Spleen (tissue), 11 donors: ENCODE measurements at regions not wholly inside any gene's neighbourhood (a gene's known extent, or its start where the extent isn't known, plus 50 kb on each side); places are given as distances from the start of the nearest gene placed in this dataset.

Experiments
- DNase-seq: peaks from one replicate; pipeline ENCODE4 v3.0.0-alpha.2; 2020
- H3K27ac ChIP-seq, 8 donors: fragments of 200-600 bp; sonication (generic) in 7 of 8; 1 replicate in 4 of 8; 2 replicates in 4 of 8; pipeline versions ENCODE4 v1.5.0 to v1.8.0; 2016 to 2021; ENCODE audit warnings: inconsistent platforms in 4 of 8, mild to moderate bottlenecking in 4 of 8, moderate library complexity in 1 of 8
- H3K27me3 ChIP-seq, 7 donors: fragments of 200-600 bp; sonication (generic) in 6 of 7; replicated peaks in 1 of 7; 1 replicate in 4 of 7; 2 replicates in 3 of 7; pipeline versions ENCODE4 v1.5.0 to v1.8.0; 2016 to 2021; ENCODE audit warnings: inconsistent platforms in 3 of 7, mild to moderate bottlenecking in 1 of 7
- H3K36me3 ChIP-seq, 6 donors: fragments of 200-600 bp; sonication (generic) in 5 of 6; 1 replicate in 4 of 6; 2 replicates in 2 of 6; pipeline versions ENCODE4 v1.5.0 to v1.8.0; 2016 to 2021; ENCODE audit warnings: inconsistent platforms in 2 of 6
- H3K4me1 ChIP-seq, 6 donors: fragments of 200-600 bp; sonication (generic) in 5 of 6; 1 replicate in 3 of 6; 2 replicates in 3 of 6; pipeline versions ENCODE4 v1.5.0 to v1.8.0; 2016 to 2021; ENCODE audit warnings: inconsistent platforms in 3 of 6
- H3K4me3 ChIP-seq, 8 donors: fragments of 200-600 bp; sonication (generic) in 7 of 8; 1 replicate in 4 of 8; 2 replicates in 4 of 8; pipeline versions ENCODE4 v1.5.0 to v1.8.0; 2016 to 2021; ENCODE audit warnings: inconsistent platforms in 4 of 8, mild to moderate bottlenecking in 4 of 8, moderate library complexity in 2 of 8
- H3K9me3 ChIP-seq, 8 donors: fragments of 200-600 bp; sonication (generic) in 7 of 8; 1 replicate in 4 of 8; 2 replicates in 4 of 8; pipeline versions ENCODE4 v1.5.0 to v1.8.0; 2016 to 2021; ENCODE audit warnings: inconsistent platforms in 4 of 8
- POLR2A ChIP-seq, 3 donors: fragments of 450-650 bp; IDR thresholded peaks; one replicate each; pipeline ENCODE4 v1.5.1; 2017; ENCODE audit warnings: antibody characterized with exemption in 3 of 3, mild to moderate bottlenecking in 1 of 3
- POLR2AphosphoS5 ChIP-seq, 3 donors: sonication (generic); formaldehyde crosslinking; IDR thresholded peaks; one replicate each; pipeline ENCODE4 v1.5.1; 2017; ENCODE audit warnings: antibody characterized with exemption in 3 of 3
- WGBS, 5 donors: extraction: QIAGEN DNeasy Blood & Tissue Kit in 3 of 5; methylation state at CpG; one replicate each; pipeline versions ENCODE4 v1.1.5 to v1.1.7; 2013 to 2018; 5-methylcytosine and 5-hydroxymethylcytosine counted together
- intact Hi-C: fragments of 100-400 bp; cut with DNase I; formaldehyde crosslinking; loops from one replicate; pipeline ENCODE4 v1.15.0; 2023; ENCODE audit warnings: low total_unique reads
- TF ChIP-seq, protein P1 (sequence below), 11 experiments: fragments of 200-600 bp in 7 of 11; fragments of 450-650 bp in 4 of 11; sonication (generic) in 4 of 11; IDR thresholded peaks in 8 of 11; conservative IDR thresholded peaks in 3 of 11; 1 replicate in 7 of 11; 2 replicates in 4 of 11; pipeline versions ENCODE4 v1.4.0 to v1.8.0; 2016 to 2021; ENCODE audit warnings: antibody characterized with exemption in 11 of 11, inconsistent platforms in 4 of 11, mild to moderate bottlenecking in 1 of 11
- donor health status: healthy with polysubstance abuse.
- donor health status: DM: no; HTN: no; CAD: no; lungs with moderate emphysema.
- donor health status: DM: no; HTN: no; CAD: no.
- donor health status: Bipolar disorder and iron deficiency.
- donor health status: healthy.
- donor health status: DM: no; HTN: no; CAD: no.
- donor health status: DM: yes; HTN: yes; CAD: no.

DNA sequence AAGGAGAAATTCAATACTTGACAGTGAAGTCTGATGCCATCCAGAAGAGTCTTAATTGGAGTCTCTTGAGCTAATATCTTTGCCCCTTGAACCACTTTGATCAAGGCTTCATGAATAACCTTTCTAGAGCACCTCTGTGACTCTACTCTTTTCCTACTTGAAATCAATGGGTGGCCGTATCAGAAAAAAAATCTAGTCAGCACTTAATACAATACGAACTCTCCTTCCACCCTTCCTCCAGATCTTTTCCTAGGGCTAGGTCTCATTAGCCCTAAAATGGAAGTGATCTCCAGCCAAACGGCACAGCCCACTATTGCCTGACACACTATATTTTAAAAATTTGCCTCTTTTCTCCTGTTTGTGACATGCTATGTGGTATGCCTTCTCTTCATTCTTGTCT, 129.6 kb upstream of the TLL1 start:
- Histone ChIP-seq H3K36me3 (no peaks in the 10 kb centered on the region), H3K4me3 (no peak overlapping the region), H3K27ac (no peak overlapping the region), H3K27me3 (no peaks in the 10 kb centered on the region), H3K4me1 (no peaks in the 10 kb centered on the region), H3K9me3 (no peaks in the 10 kb centered on the region)
- intact Hi-C loops: no loop called here
- WGBS, 5 donors: 83 to 91% (median 89%) methylated on average over 3 of the region's 3 CpGs
- no peak for DNase-seq
- TF ChIP-seq POLR2AphosphoS5 (IDR thresholded peaks at IDR 0.05) (no peak), POLR2A (IDR thresholded peaks at IDR 0.05) (no peak)
- TF ChIP-seq, protein P1, sequence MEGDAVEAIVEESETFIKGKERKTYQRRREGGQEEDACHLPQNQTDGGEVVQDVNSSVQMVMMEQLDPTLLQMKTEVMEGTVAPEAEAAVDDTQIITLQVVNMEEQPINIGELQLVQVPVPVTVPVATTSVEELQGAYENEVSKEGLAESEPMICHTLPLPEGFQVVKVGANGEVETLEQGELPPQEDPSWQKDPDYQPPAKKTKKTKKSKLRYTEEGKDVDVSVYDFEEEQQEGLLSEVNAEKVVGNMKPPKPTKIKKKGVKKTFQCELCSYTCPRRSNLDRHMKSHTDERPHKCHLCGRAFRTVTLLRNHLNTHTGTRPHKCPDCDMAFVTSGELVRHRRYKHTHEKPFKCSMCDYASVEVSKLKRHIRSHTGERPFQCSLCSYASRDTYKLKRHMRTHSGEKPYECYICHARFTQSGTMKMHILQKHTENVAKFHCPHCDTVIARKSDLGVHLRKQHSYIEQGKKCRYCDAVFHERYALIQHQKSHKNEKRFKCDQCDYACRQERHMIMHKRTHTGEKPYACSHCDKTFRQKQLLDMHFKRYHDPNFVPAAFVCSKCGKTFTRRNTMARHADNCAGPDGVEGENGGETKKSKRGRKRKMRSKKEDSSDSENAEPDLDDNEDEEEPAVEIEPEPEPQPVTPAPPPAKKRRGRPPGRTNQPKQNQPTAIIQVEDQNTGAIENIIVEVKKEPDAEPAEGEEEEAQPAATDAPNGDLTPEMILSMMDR (IDR thresholded peaks at IDR 0.05 in 8 of 11, conservative IDR thresholded peaks at IDR 0.05 in 3 of 11): no peak

- DNase-seq: no peak
- H3K36me3 ChIP-seq: no peaks in the 10 kb centered on the region
- H3K4me3 ChIP-seq: no peak overlapping the region
- TF ChIP-seq POLR2A (IDR thresholded peaks at IDR 0.05): no peak
- TF ChIP-seq POLR2AphosphoS5 (IDR thresholded peaks at IDR 0.05): no peak
- TF ChIP-seq, protein P1 (IDR thresholded peaks at IDR 0.05 in 8 of 11, conservative IDR thresholded peaks at IDR 0.05 in 3 of 11): no peak
- 86 to 100% (median 95%) methylated on average over 1 of the region's 1 CpG for WGBS, 5 donors
- intact Hi-C loops: no loop called here
- H3K4me1 ChIP-seq: no peaks in the 10 kb centered on the region
- H3K27me3 ChIP-seq: no peaks in the 10 kb centered on the region
- no peak overlapping the region for H3K27ac ChIP-seq
- no peaks in the 10 kb centered on the region for H3K9me3 ChIP-seq
Measured at GRCh38 chr4:165744370-165744769, 128.7 kb upstream of the TLL1 start.

- 54 to 63% (median 61%) methylated on average over 1 of the region's 1 CpG for WGBS, 5 donors
Measured at GRCh38 chr4:165748321-165748720, 124.7 kb upstream of the TLL1 start.

GRCh38 chr4:165751882-165752281, 121.2 kb upstream of the TLL1 start:
- 17 to 37% (median 19%) methylated on average over 4 of the region's 4 CpGs for WGBS, 5 donors
- H3K36me3 ChIP-seq: no peaks in the 10 kb centered on the region
- DNase-seq: no peak
- no peaks in the 10 kb centered on the region for H3K27me3 ChIP-seq
- intact Hi-C loops: no loop called here
- peaks cover 0 to 6% (median 0%) of the 10 kb centered on the region in 6 donors for H3K4me1 ChIP-seq
- TF ChIP-seq POLR2A (IDR thresholded peaks at IDR 0.05) (no peak), POLR2AphosphoS5 (IDR thresholded peaks at IDR 0.05) (peak in 1 of 3 donors; percentile 27)
- TF ChIP-seq, protein P1 (IDR thresholded peaks at IDR 0.05 in 8 of 11, conservative IDR thresholded peaks at IDR 0.05 in 3 of 11): no peak
- no peak overlapping the region for H3K4me3 ChIP-seq
- H3K27ac ChIP-seq: no peak overlapping the region
- no peaks in the 10 kb centered on the region for H3K9me3 ChIP-seq

More at GRCh38 chr4:165748321-165748720, 124.7 kb upstream of the TLL1 start:
- intact Hi-C loops: no loop called here
- no peaks in the 10 kb centered on the region for H3K27me3 ChIP-seq
- H3K4me3 ChIP-seq: no peak overlapping the region
- H3K36me3 ChIP-seq: no peaks in the 10 kb centered on the region
- H3K4me1 ChIP-seq: peaks cover 0 to 6% (median 0%) of the 10 kb centered on the region in 6 donors
- H3K27ac ChIP-seq: no peak overlapping the region
- TF ChIP-seq, protein P1 (IDR thresholded peaks at IDR 0.05 in 8 of 11, conservative IDR thresholded peaks at IDR 0.05 in 3 of 11): no peak
- TF ChIP-seq POLR2A (IDR thresholded peaks at IDR 0.05): no peak
- TF ChIP-seq POLR2AphosphoS5 (IDR thresholded peaks at IDR 0.05): no peak
- DNase-seq: no peak
- H3K9me3 ChIP-seq: no peaks in the 10 kb centered on the region
